GM12892 (cell line): ENCODE measurements at regions not wholly inside any gene's neighbourhood (a gene's known extent, or its start where the extent isn't known, plus 50 kb on each side); places are given as distances from the start of the nearest gene placed in this dataset.
"Not testable (repeated sequence)": the region's sequence is repeated elsewhere in the genome, so short reads cannot be mapped to it uniquely, and the experiment has no call there.

Source experiments
- DNase-seq: peaks from one replicate; pipeline ENCODE4 v3.0.0; 2011; ENCODE audit not compliant: insufficient read length
- FAIRE-seq: peaks from 2 replicates; lab custom pipeline; 2011; peaks lifted over from hg19 to GRCh38; lab: Jason Lieb, UNC
- POLR2A ChIP-seq: IDR thresholded peaks from 2 replicates; pipeline ENCODE4 v1.6.1; 2011; ENCODE audit warnings: low read depth, low read length, control low read depth
- POLR2AphosphoS5 ChIP-seq: IDR thresholded peaks from 2 replicates; pipeline ENCODE4 v1.6.1; 2011; ENCODE audit warnings: low read depth, low read length, control low read depth
- TAF1 ChIP-seq: IDR thresholded peaks from 2 replicates; pipeline ENCODE4 v1.6.1; 2011; ENCODE audit warnings: low read depth, mild to moderate bottlenecking, control low read depth, low read length, borderline replicate concordance

DNA sequence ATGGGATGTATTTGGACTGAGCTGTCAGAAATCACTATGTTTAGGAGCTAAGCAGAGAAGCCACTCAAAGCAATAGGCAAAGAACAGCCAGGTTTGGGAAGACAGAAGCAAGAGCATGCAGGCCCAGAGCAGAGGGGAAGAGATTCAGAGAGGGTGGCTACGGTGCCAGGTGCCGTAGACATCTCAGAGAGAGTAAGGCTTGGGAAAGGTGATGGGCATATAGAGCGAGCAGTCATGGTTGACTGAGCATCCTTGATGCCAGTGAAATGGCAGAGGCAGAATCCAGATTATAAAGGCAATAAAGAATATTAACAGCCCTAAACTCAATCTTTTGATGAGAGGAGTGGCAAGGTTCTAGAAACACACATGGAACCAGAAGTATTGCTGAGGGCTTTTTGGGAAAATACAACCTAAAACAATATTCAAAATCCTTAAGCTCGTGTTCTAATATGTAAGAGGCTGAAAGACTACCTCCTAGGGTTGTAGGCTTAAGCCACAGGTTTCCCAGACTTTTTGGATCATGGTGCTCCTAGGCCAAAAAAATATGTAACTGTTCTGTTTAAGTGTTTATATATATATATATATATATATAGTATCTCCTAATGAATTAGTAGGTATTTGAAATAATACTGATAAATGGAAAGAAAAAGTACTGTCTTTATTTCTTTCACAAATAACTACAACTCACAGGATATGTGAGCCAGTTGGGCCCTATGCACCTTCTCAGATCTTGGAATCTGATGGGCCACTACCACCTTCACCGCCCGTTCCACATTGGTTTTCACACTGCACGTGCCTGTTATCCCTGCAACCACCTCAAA lies 113.3 kb downstream of the MYCN start:
- DNase-seq (no peak), FAIRE-seq (no peak)
- TF ChIP-seq POLR2AphosphoS5 = no peak
- TF ChIP-seq POLR2A = no peak

DNA sequence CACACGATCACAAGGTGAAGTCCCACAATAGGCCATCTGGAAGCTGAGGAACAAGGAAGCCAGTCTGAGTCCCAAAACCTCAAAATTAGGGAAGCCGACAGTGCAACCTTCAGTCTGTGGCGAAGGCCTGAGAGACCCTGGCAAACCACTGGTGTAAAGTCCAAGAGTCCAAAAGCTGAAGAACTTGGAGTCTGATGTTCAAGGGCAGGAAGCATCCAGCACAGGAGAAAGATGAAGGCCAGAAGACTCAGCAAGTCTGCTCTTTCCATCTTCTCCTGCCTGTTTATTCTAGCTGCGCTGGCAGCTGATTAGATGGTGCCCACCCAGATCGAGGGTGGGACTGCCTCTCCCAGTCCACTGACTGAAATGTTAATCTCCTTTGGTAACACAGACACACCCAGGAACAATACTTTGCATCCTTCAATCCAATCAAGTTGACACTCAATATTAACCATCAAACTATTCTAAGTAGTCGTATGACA lies 112.3 kb downstream of the MYCN start:
- DNase-seq, FAIRE-seq: not testable (repeated sequence)

DNA sequence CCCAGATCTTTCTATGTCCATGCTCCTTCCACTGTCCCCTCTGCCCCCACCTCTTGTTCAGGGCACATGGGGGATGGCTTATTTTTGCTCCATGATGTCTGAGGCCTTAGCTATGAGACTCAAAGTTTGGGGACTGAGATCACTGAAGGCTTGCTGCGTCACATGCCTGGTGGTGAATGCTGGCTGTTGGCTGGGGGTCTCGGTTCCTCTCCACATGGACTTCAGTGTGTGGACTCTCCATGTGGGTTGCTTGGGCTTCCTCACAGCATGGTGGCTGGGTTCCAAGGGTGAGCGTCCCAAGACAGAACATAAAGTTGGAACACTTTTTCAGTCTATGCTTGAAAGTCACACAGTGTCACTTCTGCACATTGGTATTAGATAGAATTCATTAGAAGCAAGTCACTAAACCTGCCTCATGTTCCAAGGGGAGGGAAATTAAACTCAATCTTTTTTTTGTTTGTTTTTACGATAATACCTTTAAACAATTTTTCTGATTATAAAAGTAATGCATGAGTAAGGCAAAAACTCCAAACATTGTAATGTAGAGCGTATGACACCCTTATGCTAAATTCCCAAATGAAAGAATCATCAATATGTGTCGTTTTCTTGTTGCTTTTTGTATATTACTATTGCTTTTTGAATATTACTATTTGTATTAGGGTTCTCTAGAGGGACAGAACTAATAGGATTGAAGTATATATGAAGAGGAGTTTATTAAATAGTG lies 111.7 kb downstream of the MYCN start:
- TF ChIP-seq TAF1 (no peak), POLR2A (no peak), POLR2AphosphoS5 (no peak)
- DNase-seq = no peak
- no peak for FAIRE-seq

DNA sequence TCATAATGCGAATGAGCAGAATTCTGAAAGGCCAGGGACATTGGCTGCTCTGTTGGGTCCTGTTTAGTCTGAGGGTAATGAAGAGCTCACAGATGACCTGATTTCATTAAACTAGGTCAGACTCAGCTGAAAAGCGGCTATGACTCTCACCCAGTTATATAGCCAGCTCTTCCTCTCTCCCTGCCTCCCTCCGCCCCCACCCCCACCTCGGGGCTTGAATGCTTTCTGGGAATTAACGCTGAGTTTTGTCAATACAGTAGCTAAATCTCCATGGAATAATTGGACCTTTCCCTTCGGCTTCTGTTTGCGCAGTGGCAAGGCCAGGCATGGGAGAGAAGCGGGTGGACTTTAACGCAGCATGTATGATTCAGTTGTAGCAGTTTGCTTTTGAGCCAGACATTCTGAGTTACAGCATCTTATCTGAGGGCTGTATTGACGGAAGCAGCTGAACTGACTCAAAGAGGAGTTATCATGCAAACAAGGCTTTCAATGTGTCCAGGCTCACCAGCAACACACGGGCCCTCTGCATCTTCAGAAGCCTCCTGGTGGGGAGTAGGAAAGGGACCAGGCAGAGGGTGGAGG lies 110.6 kb downstream of the MYCN start:
- DNase-seq (no peak), FAIRE-seq (no peak)
- no peak for TF ChIP-seq POLR2AphosphoS5
- no peak for TF ChIP-seq POLR2A
- TF ChIP-seq TAF1 = no peak

DNA sequence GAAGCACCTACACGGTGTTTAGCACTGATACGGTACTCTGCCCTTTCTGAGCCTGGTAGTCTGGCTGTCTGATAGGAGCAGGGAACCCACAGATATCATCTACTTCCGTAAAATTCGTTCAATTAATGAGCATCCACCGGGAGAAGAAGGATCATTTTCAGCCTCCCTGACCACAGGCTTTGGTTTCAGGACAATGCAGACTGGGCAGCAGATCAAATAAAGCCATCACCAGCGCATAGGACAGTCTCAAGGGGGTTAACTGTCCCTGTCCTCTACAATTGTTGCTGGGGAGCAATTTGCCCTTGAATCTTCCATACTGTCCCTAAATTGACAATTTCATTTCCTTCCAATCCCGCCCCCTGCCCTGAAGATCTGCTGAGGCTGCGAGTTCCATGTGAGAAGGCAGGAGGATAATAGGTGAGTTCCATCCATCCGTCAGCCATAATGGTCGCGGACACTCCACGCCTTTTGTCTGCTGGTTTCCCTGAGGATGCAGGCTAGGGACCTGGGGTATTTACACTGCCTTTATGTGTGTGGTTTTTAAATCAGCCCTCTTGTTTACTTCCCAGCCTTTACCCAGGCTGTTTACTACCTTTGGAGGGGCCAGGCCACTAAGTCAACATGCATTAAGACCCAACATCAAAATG lies 110.0 kb downstream of the MYCN start:
- no peak for DNase-seq
- FAIRE-seq = no peak
- TF ChIP-seq POLR2A = no peak

DNA sequence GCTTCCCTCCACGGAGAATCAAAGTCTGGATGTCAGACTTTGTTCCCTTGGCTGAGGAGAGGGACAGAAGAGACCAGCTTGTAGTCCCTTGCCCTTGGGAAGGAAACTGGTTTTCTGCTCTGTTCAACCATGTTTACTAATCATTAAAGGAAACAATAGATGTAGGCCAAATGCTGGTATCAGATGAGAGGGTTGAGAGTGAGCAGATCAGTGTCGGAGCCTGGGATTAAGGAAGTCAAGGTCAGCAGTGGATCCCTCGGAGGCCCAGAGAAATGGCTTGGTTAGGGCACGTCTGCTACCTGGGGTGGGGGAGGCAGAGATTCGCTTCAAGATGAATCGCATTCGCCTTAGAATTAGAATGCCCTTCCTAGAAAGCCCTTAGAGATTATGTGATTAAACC lies 109.1 kb downstream of the MYCN start:
- DNase-seq = no peak
- TF ChIP-seq POLR2AphosphoS5 (no peak), POLR2A (no peak), TAF1 (no peak)
- no peak for FAIRE-seq

DNA sequence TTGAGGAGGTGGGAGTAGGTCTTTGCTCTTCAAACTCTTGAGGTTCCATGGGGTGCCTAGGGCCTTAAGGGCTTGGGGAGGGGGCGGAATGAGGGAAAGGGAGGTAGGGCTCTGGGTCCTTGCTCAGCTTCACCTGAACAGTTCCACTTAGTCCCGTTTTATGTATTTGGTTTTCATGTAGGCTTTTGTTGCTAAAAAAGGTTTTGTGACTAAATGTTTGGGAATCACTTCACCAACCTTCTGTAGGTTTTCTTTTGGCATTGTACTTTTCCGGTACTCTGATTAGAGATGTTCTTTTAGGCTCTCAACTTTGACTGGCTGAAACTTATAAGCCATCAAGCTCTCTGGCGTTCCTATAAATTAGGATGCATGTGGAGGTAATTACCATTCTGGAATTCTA lies 108.1 kb downstream of the MYCN start:
- TF ChIP-seq TAF1 (no peak), POLR2A (no peak), POLR2AphosphoS5 (no peak)
- FAIRE-seq (no peak), DNase-seq (no peak)

DNA sequence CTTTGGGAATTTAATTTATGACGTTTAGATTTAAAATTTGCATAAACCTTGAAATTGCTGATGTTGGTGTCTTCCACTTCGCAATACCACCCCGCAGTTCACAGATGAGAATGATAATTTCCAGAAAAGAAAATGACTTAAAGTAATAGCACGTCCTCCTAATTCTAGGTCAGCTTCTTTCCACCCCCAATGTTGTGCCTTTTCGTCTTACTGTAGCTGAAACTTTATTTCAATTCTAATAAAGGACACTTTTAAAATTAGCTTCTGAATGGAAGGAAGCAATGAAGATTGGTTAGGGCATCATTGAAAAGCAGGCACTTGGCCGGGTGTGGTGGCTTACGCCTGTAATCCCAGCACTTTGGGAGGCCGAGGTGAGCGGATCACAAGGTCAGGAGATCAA lies 107.4 kb downstream of the MYCN start:
- no peak for TF ChIP-seq POLR2AphosphoS5
- no peak for TF ChIP-seq POLR2A
- no peak for TF ChIP-seq TAF1
- DNase-seq (no peak), FAIRE-seq (no peak)

DNA sequence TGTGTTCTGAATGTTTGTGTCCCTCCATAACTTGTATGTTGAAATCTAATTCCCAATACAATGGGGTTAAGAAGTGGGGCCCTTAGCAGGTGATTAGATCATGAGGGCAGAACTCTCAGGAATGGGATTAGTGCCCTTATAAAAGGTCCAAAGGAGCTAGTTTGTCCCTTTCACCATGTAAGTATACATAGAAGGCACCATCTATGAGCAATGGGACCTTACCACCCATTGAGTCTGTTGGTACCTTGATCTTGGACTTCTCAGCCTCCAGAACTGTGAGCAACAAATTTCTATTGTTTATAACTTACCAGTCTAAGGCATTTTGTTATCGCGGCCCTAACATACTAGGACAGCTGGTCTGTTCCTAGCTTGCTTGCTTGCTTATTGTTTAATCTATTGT lies 106.3 kb downstream of the MYCN start:
- DNase-seq = no peak
- TF ChIP-seq POLR2A (no peak), TAF1 (no peak), POLR2AphosphoS5 (no peak)
- no peak for FAIRE-seq

DNA sequence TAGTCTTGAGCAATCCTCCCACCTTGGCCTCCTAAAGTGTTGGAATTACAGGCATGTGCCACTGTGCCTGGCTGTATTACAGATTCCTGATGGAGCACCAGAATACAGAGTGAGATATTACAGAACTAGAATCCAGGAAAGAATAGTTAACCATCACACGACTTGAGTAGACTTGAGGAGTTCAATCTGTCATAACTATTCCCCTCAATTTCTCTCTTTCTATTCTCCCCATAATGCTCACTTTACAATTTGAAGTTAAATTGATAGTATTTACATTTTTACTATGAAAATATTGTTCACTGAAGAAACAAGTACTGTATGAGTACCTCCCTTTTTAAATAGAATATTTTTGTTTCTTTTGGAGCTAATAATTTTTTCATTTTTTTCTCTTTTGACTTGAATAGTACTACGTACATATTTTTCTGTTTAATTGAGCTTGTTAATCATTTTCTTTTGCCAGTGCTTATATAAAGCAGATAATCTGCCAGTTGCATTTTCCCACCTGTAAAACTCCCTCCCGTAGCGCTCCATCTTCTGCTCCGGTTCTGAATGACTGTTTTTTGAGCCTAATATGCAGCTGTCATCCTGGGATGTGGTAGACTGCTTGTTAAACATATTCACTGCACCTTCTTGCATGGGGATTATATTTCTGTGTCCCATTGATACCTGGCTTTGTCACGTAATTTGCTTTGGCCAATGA lies 105.5 kb downstream of the MYCN start:
- no peak for DNase-seq
- TF ChIP-seq POLR2A (no peak), POLR2AphosphoS5 (no peak), TAF1 (no peak)
- FAIRE-seq = no peak

DNA sequence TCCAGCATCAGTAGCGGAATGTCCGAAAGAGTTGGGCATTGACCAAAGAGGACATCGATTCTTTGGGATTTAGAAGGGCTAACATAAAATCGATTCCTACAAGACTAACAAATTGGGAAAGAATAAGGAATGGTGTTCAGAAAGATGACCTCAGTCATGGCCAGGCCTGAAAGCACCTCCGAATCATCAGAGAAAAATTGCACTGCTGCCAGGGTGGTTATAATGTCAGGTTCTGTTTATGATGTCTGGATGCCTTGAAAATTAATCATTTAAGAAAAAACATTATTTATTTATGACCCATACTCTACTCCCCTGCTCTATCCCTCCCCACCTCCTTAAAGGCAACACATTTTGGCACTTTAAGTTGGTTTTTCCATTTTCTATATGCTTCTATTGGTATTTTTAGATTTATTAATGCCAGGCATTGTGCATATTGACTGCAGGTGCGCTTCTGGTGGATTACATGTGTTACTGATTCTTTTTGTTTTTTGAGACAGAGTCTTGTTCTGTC lies 104.7 kb downstream of the MYCN start:
- TF ChIP-seq TAF1 (no peak), POLR2AphosphoS5 (no peak)
- FAIRE-seq = no peak
- no peak for DNase-seq
